HepG2 (cell line): ENCODE measurements at regions not wholly inside any gene's neighbourhood (a gene's known extent, or its start where the extent isn't known, plus 50 kb on each side); places are given as distances from the start of the nearest gene placed in this dataset.

Experiments used
- ATAC-seq: fragments of 200-7000 bp; cut with Tn5 transposase; 3 replicates; pipeline ENCODE4 v1.9.1; 2020; ENCODE audit warnings: mild to moderate bottlenecking, moderate library complexity
- BruUV-seq: library from RNA; stranded (reverse); fragments of 400-500 nt; replicated peaks from 2 replicates; lab custom pipeline; 2021; lab: Mats Ljungman, UMichigan
- CTCF ChIA-PET: fragments of 300-600 bp; formaldehyde crosslinking; extraction: SDS; loops from one replicate; lab custom pipeline; 2021; ENCODE audit warnings: low total read pairs, inconsistent platforms, low intra/inter-chr PET ratio; lab: Yijun Ruan, JAX
- POLR2A ChIA-PET: fragments of 350-600 bp; sonication (Branson Sonifier 250); formaldehyde crosslinking; loops from one replicate; lab custom pipeline; 2020; ENCODE audit warnings: antibody characterized with exemption, inconsistent platforms; lab: Yijun Ruan, JAX
- DNase-seq: peaks from one replicate; pipeline ENCODE4 v3.0.0-alpha.2; 2015; ENCODE audit warnings: low spot score
- FAIRE-seq: peaks from 3 replicates; lab custom pipeline; 2011; peaks lifted over from hg19 to GRCh38; lab: Jason Lieb, UNC
- H2AFZ ChIP-seq: one replicate; pipeline ENCODE4 v1.6.1; 2011; ENCODE audit warnings: low read length, inconsistent platforms
- H3K27ac ChIP-seq: fragments of 300-600 bp; 3 replicates; pipeline ENCODE4 v1.8.0; 2011; ENCODE audit warnings: mixed run types, mild to moderate bottlenecking, mixed read lengths, low read length, inconsistent platforms; ENCODE audit not compliant: insufficient read depth; ENCODE audit errors: extremely low read length
- H3K27me3 ChIP-seq, 2 experiments: fragments of 200-600 bp in 1 of 2; 2 replicates in 1 of 2; 3 replicates in 1 of 2; pipeline versions ENCODE4 v1.6.0 to v1.8.0; 2011; ENCODE audit warnings: low read length in 2 of 2, mild to moderate bottlenecking in 2 of 2, moderate library complexity in 2 of 2, inconsistent platforms in 1 of 2; ENCODE audit not compliant: insufficient read depth in 2 of 2, control insufficient read depth in 1 of 2
- H3K36me3 ChIP-seq, 2 experiments: fragments of 200-600 bp in 1 of 2; replicated peaks in 1 of 2; 2 replicates in 1 of 2; 3 replicates in 1 of 2; pipeline versions ENCODE4 v1.5.1 to v1.8.0; 2011; ENCODE audit warnings: low read length in 2 of 2, inconsistent platforms in 1 of 2; ENCODE audit not compliant: insufficient read depth in 2 of 2, control insufficient read depth in 1 of 2
- H3K4me1 ChIP-seq: 2 replicates; pipeline ENCODE4 v1.5.1; 2012; ENCODE audit warnings: low read length, inconsistent platforms; ENCODE audit not compliant: insufficient read depth
- H3K4me2 ChIP-seq: 2 replicates; pipeline ENCODE4 v1.6.0; 2011; ENCODE audit warnings: low read depth, low read length, inconsistent platforms
- H3K4me3 ChIP-seq, 3 experiments: fragments of 200-600 bp in 1 of 3; sonication (generic), shearing (Covaris generic) in 1 of 3; replicated peaks in 1 of 3; 2 replicates each; pipeline ENCODE4 v1.5.1; 2011 to 2016; ENCODE audit warnings: low read length in 3 of 3, inconsistent platforms in 2 of 3, low read depth in 2 of 3, mild to moderate bottlenecking in 2 of 3, control low read depth in 1 of 3, mixed read lengths in 1 of 3; ENCODE audit not compliant: insufficient read depth in 1 of 3
- H3K79me2 ChIP-seq: one replicate; pipeline ENCODE4 v1.6.1; 2011; ENCODE audit warnings: low read length, inconsistent platforms; ENCODE audit not compliant: insufficient read depth
- H3K9ac ChIP-seq: 2 replicates; pipeline ENCODE4 v1.6.0; 2011; ENCODE audit warnings: mild to moderate bottlenecking, low read depth, low read length, inconsistent platforms; ENCODE audit not compliant: insufficient read depth
- H3K9me3 ChIP-seq: 2 replicates; pipeline ENCODE4 v1.5.1; 2012; ENCODE audit warnings: mild to moderate bottlenecking, low read length
- H4K20me1 ChIP-seq: 2 replicates; pipeline ENCODE4 v1.6.0; 2011; ENCODE audit warnings: inconsistent platforms, mild to moderate bottlenecking, low read length, moderate library complexity; ENCODE audit not compliant: insufficient read depth
- ATF7 ChIP-seq, 2 experiments: fragments of 450-650 bp in 1 of 2; sonication (generic) in 1 of 2; formaldehyde crosslinking in 1 of 2; IDR thresholded peaks; 2 replicates each; pipeline versions ENCODE4 v1.4.0 to v1.6.1; 2016 to 2020; ENCODE audit warnings: antibody characterized with exemption in 1 of 2, mild to moderate bottlenecking in 1 of 2, missing genetic modification reagents in 1 of 2
- ATM ChIP-seq: fragments of 450-650 bp; IDR thresholded peaks from 2 replicates; pipeline ENCODE4 v1.7.1; 2017; ENCODE audit warnings: mild to moderate bottlenecking, borderline replicate concordance
- FUBP1 ChIP-seq: sonication (generic); formaldehyde crosslinking; IDR thresholded peaks from 2 replicates; pipeline ENCODE4 v1.5.1; 2020; ENCODE audit warnings: missing genetic modification reagents, mild to moderate bottlenecking, borderline replicate concordance
- ISX ChIP-seq: sonication (generic); formaldehyde crosslinking; conservative IDR thresholded peaks from 2 replicates; pipeline ENCODE4 v1.5.0; 2020; ENCODE audit warnings: missing genetic modification reagents
- KDM4B ChIP-seq: sonication (generic); formaldehyde crosslinking; IDR thresholded peaks from 2 replicates; pipeline ENCODE4 v1.4.0; 2020; ENCODE audit warnings: missing genetic modification reagents
- KLF13 ChIP-seq: sonication (generic); formaldehyde crosslinking; IDR thresholded peaks from 2 replicates; pipeline ENCODE4 v1.4.0; 2020; ENCODE audit warnings: mild to moderate bottlenecking, missing genetic modification reagents
- MAFK ChIP-seq, 2 experiments: IDR thresholded peaks in 1 of 2; conservative IDR thresholded peaks in 1 of 2; 2 replicates each; pipeline ENCODE4 v1.6.1; 2011; ENCODE audit warnings: improper control_type of control experiment in 2 of 2, low read length in 2 of 2
- MEIS1 ChIP-seq: sonication (generic); formaldehyde crosslinking; IDR thresholded peaks from 2 replicates; pipeline ENCODE4 v1.9.0; 2021; ENCODE audit warnings: mild to moderate bottlenecking, missing genetic modification reagents, moderate library complexity, borderline replicate concordance
- MEIS2 ChIP-seq: sonication (generic); formaldehyde crosslinking; IDR thresholded peaks from 2 replicates; pipeline ENCODE4 v1.9.0; 2021; ENCODE audit warnings: mild to moderate bottlenecking, missing genetic modification reagents
- NBN ChIP-seq: fragments of 450-650 bp; conservative IDR thresholded peaks from 2 replicates; pipeline ENCODE4 v1.6.1; 2017
- ONECUT2 ChIP-seq: sonication (generic); formaldehyde crosslinking; IDR thresholded peaks from 2 replicates; pipeline ENCODE4 v1.4.0; 2020; ENCODE audit warnings: missing genetic modification reagents
- POLR2A ChIP-seq, 2 experiments: IDR thresholded peaks; 2 replicates each; pipeline ENCODE4 v1.6.1; 2011; ENCODE audit warnings: low read depth in 2 of 2, low read length in 2 of 2, mild to moderate bottlenecking in 1 of 2, moderate library complexity in 1 of 2; ENCODE audit not compliant: insufficient read depth in 1 of 2
- RBM22 ChIP-seq: fragments of 200-400 bp; formaldehyde crosslinking; optimal IDR thresholded peaks from 2 replicates; pipeline ENCODE3; 2017; ENCODE audit warnings: mild to moderate bottlenecking, low read length, moderate library complexity
- ZFY ChIP-seq: sonication (generic); formaldehyde crosslinking; IDR thresholded peaks from 2 replicates; pipeline ENCODE4 v1.4.0; 2020; ENCODE audit warnings: missing genetic modification reagents
- ZKSCAN8 ChIP-seq: IDR thresholded peaks from 2 replicates; pipeline ENCODE4 v1.6.1; 2016; ENCODE audit warnings: borderline replicate concordance, missing genetic modification reagents, missing compliant biosample characterization
- ZNF12 ChIP-seq: sonication (generic); formaldehyde crosslinking; IDR thresholded peaks from 2 replicates; pipeline ENCODE4 v1.5.0; 2020; ENCODE audit warnings: missing genetic modification reagents
- ZNF501 ChIP-seq: sonication (generic); formaldehyde crosslinking; IDR thresholded peaks from 2 replicates; pipeline ENCODE4 v1.5.1; 2020; ENCODE audit warnings: mild to moderate bottlenecking, moderate library complexity, missing genetic modification reagents
- ZNF562 ChIP-seq: sonication (generic); formaldehyde crosslinking; IDR thresholded peaks from 2 replicates; pipeline ENCODE4 v1.8.0; 2022; ENCODE audit warnings: missing genetic modification reagents, borderline replicate concordance
- ZNF816 ChIP-seq: sonication (generic); formaldehyde crosslinking; IDR thresholded peaks from 2 replicates; pipeline ENCODE4 v1.8.0; 2022; ENCODE audit warnings: missing genetic modification reagents, mild to moderate bottlenecking, borderline replicate concordance
- WGBS: methylation state at CpG from one replicate; pipeline ENCODE4 v1.1.6; 2017; ENCODE audit warnings: low lambda C conversion rate; 5-methylcytosine and 5-hydroxymethylcytosine counted together
- in situ Hi-C: cut with HindIII; loops from 2 replicates; pipeline ENCODE4 v1.10.0; 2017; ENCODE audit warnings: low pct_unique_long_range_greater_than_20kb; ENCODE audit not compliant: extremely low pct_ligation_motif_present
- intact Hi-C: fragments of 100-400 bp; cut with micrococcal nuclease; formaldehyde crosslinking; loops from one replicate; pipeline ENCODE4 v1.10.0; 2022; ENCODE audit not compliant: unreplicated experiment
- TF ChIP-seq, protein P1 (sequence below): sonication (generic); formaldehyde crosslinking; IDR thresholded peaks from 2 replicates; pipeline ENCODE4 v1.5.0; 2020; ENCODE audit warnings: mild to moderate bottlenecking, missing genetic modification reagents, borderline replicate concordance

- Histone ChIP-seq H4K20me1 (no peaks in the 10 kb centered on the region), H3K79me2 (no peaks in the 10 kb centered on the region), H2AFZ (no peak overlapping the region), H3K9ac (no peak overlapping the region), H3K36me3 (no peaks in the 10 kb centered on the region), H3K4me3 (no peak overlapping the region), H3K27me3 (no peaks in the 10 kb centered on the region; a peak in 2 of 5 replicates), H3K9me3 (no peaks in the 10 kb centered on the region), H3K4me2 (no peak overlapping the region), H3K4me1 (no peaks in the 10 kb centered on the region), H3K27ac (no peak overlapping the region)
- CTCF ChIA-PET = no interaction called here
- BruUV-seq = no TSS peak
- TF ChIP-seq MAFK (conservative IDR thresholded peaks at IDR 0.05 in 1 of 2, IDR thresholded peaks at IDR 0.05 in 1 of 2; ENCODE audit: low read length in 2 of 2) (no peak), MEIS2 (CRISPR knock-in tag) (no peak), ZNF816 (no peak), RBM22 (no peak), ATM (no peak), ZKSCAN8 (no peak), ONECUT2 (CRISPR knock-in tag) (no peak), KDM4B (CRISPR knock-in tag) (no peak), ZNF501 (no peak), ZFY (no peak), NBN (no peak), ZNF562 (no peak), POLR2A (IDR thresholded peaks at IDR 0.05; ENCODE audit: insufficient read depth in 1 of 2, low read depth in 2 of 2, low read length in 2 of 2) (no peak), KLF13 (CRISPR knock-in tag) (no peak), MEIS1 (CRISPR knock-in tag) (no peak), FUBP1 (no peak), ATF7 (IDR thresholded peaks at IDR 0.05) (no peak), ATF7 (CRISPR knock-in tag; IDR thresholded peaks at IDR 0.05) (no peak), ZNF12 (no peak), ISX (no peak)
- TF ChIP-seq, protein P1, sequence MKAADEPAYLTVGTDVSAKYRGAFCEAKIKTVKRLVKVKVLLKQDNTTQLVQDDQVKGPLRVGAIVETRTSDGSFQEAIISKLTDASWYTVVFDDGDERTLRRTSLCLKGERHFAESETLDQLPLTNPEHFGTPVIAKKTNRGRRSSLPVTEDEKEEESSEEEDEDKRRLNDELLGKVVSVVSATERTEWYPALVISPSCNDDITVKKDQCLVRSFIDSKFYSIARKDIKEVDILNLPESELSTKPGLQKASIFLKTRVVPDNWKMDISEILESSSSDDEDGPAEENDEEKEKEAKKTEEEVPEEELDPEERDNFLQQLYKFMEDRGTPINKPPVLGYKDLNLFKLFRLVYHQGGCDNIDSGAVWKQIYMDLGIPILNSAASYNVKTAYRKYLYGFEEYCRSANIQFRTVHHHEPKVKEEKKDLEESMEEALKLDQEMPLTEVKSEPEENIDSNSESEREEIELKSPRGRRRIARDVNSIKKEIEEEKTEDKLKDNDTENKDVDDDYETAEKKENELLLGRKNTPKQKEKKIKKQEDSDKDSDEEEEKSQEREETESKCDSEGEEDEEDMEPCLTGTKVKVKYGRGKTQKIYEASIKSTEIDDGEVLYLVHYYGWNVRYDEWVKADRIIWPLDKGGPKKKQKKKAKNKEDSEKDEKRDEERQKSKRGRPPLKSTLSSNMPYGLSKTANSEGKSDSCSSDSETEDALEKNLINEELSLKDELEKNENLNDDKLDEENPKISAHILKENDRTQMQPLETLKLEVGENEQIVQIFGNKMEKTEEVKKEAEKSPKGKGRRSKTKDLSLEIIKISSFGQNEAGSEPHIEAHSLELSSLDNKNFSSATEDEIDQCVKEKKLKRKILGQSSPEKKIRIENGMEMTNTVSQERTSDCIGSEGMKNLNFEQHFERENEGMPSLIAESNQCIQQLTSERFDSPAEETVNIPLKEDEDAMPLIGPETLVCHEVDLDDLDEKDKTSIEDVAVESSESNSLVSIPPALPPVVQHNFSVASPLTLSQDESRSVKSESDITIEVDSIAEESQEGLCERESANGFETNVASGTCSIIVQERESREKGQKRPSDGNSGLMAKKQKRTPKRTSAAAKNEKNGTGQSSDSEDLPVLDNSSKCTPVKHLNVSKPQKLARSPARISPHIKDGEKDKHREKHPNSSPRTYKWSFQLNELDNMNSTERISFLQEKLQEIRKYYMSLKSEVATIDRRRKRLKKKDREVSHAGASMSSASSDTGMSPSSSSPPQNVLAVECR (CRISPR knock-in tag) = no peak
- FAIRE-seq (no peak), DNase-seq (no peak), ATAC-seq (no peak)
- POLR2A ChIA-PET = no interaction called here
- intact Hi-C loops = no loop called here
- in situ Hi-C loops = no loop called here
- 16% methylated on average over 3 of the region's 3 CpGs for WGBS
Measured at GRCh38 chr6:148629592-148630465, 117.0 kb upstream of the UST start.
